CD14-positive monocyte (primary cell): ENCODE measurements at regions not wholly inside any gene's neighbourhood (a gene's known extent, or its start where the extent isn't known, plus 50 kb on each side); places are given as distances from the start of the nearest gene placed in this dataset.

Experiments used
- DNase-seq, 3 donors: peaks; one replicate each; pipeline ENCODE4 v3.0.0-alpha.2; 2011 to 2022
- H2AFZ ChIP-seq: 2 replicates; pipeline ENCODE4 v1.6.0; 2012; ENCODE audit warnings: mild to moderate bottlenecking, low read depth, low read length, inconsistent platforms; ENCODE audit not compliant: insufficient read depth, poor library complexity, severe bottlenecking
- H3K27ac ChIP-seq, 2 donors: 1 replicate in 1 of 2; 2 replicates in 1 of 2; pipeline ENCODE4 v1.5.1; 2012 to 2013; ENCODE audit warnings: low read length in 2 of 2, control low read depth in 1 of 2, inconsistent platforms in 1 of 2, low read depth in 1 of 2, mild to moderate bottlenecking in 1 of 2
- H3K27me3 ChIP-seq, 2 donors: one replicate each; pipeline versions ENCODE4 v1.6.0 to v1.6.1; 2011 to 2013; ENCODE audit warnings: low read length in 2 of 2; ENCODE audit not compliant: control insufficient read depth in 2 of 2, insufficient read depth in 2 of 2
- H3K36me3 ChIP-seq, 2 donors: replicated peaks in 1 of 2; 1 replicate in 1 of 2; 2 replicates in 1 of 2; pipeline versions ENCODE4 v1.5.1 to v1.6.1; 2012 to 2013; ENCODE audit warnings: low read length in 2 of 2, control low read depth in 1 of 2, inconsistent platforms in 1 of 2, mild to moderate bottlenecking in 1 of 2; ENCODE audit not compliant: insufficient read depth in 2 of 2, control insufficient read depth in 1 of 2
- H3K4me1 ChIP-seq, 2 donors: 1 replicate in 1 of 2; 2 replicates in 1 of 2; pipeline versions ENCODE4 v1.5.1 to v1.6.1; 2012 to 2013; ENCODE audit warnings: low read length in 2 of 2, control low read depth in 1 of 2, inconsistent platforms in 1 of 2, mild to moderate bottlenecking in 1 of 2, moderate library complexity in 1 of 2; ENCODE audit not compliant: insufficient read depth in 2 of 2, control insufficient read depth in 1 of 2
- H3K4me2 ChIP-seq: replicated peaks from 2 replicates; pipeline ENCODE3; 2012; ENCODE audit warnings: low read length, moderate library complexity, mild to moderate bottlenecking; ENCODE audit not compliant: poor library complexity, severe bottlenecking; ENCODE audit errors: extremely low read depth
- H3K4me3 ChIP-seq, 3 experiments: fragments of 200-600 bp in 1 of 3; sonication (generic) in 1 of 3; replicated peaks in 1 of 3; 1 replicate in 2 of 3; 2 replicates in 1 of 3; pipeline ENCODE4 v1.5.1; 2011 to 2013; ENCODE audit warnings: low read length in 3 of 3, mild to moderate bottlenecking in 3 of 3, control low read depth in 2 of 3, low read depth in 2 of 3, inconsistent platforms in 1 of 3, moderate library complexity in 1 of 3
- H3K79me2 ChIP-seq: 2 replicates; pipeline ENCODE4 v1.6.0; 2012; ENCODE audit warnings: mild to moderate bottlenecking, control low read depth, inconsistent platforms, low read length, moderate library complexity; ENCODE audit not compliant: insufficient read depth
- H3K9ac ChIP-seq: 2 replicates; pipeline ENCODE4 v1.6.0; 2017; ENCODE audit warnings: low read length, mild to moderate bottlenecking; ENCODE audit not compliant: insufficient read depth, poor library complexity, severe bottlenecking
- H3K9me3 ChIP-seq, 2 donors: replicated peaks in 1 of 2; 1 replicate in 1 of 2; 2 replicates in 1 of 2; pipeline versions ENCODE4 v1.5.1 to v1.6.1; 2012 to 2013; ENCODE audit warnings: low read length in 2 of 2, control low read depth in 1 of 2; ENCODE audit not compliant: control insufficient read depth in 1 of 2, insufficient read depth in 1 of 2
- H4K20me1 ChIP-seq: 2 replicates; pipeline ENCODE4 v1.6.0; 2012; ENCODE audit warnings: mild to moderate bottlenecking, low read length, control low read depth, moderate library complexity; ENCODE audit not compliant: insufficient read depth
- H3K27ac Mint-ChIP-seq, 7 donors: one replicate each; pipeline ENCODE4 v1.8.0; 2020; ENCODE audit warnings: mild to moderate bottlenecking in 7 of 7, mixed read lengths in 7 of 7, moderate library complexity in 6 of 7, inconsistent platforms in 2 of 7
- H3K27me3 Mint-ChIP-seq, 3 donors: one replicate each; pipeline ENCODE4 v1.8.0; 2021 to 2022; ENCODE audit warnings: low read depth in 3 of 3, mild to moderate bottlenecking in 3 of 3, mixed read lengths in 3 of 3, moderate library complexity in 3 of 3, inconsistent platforms in 1 of 3
- H3K36me3 Mint-ChIP-seq, 2 donors: one replicate each; pipeline ENCODE4 v1.8.0; 2020; ENCODE audit warnings: mixed read lengths in 2 of 2, inconsistent platforms in 1 of 2, mild to moderate bottlenecking in 1 of 2
- H3K4me1 Mint-ChIP-seq: one replicate; pipeline ENCODE4 v1.8.0; 2020; ENCODE audit warnings: mild to moderate bottlenecking, mixed read lengths
- H3K4me3 Mint-ChIP-seq, 2 donors: one replicate each; pipeline ENCODE4 v1.8.0; 2020; ENCODE audit warnings: mild to moderate bottlenecking in 2 of 2, mixed read lengths in 2 of 2, moderate library complexity in 1 of 2
- H3K9me3 Mint-ChIP-seq, 7 donors: one replicate each; pipeline ENCODE4 v1.8.0; 2020 to 2022; ENCODE audit warnings: mixed read lengths in 7 of 7, mild to moderate bottlenecking in 6 of 7, moderate library complexity in 6 of 7, inconsistent platforms in 2 of 7
- WGBS: methylation state at CpG from one replicate; pipeline ENCODE4 v1.1.5; 2013; ENCODE audit warnings: missing lambda C conversion rate; ENCODE audit not compliant: insufficient coverage; 5-methylcytosine and 5-hydroxymethylcytosine counted together
- intact Hi-C, 2 donors: fragments of 100-400 bp; cut with micrococcal nuclease; formaldehyde crosslinking; loops; one replicate each; pipeline versions ENCODE4 v1.15.0 to v1.15.1; 2023
- TF ChIP-seq, protein P1 (sequence below): fragments of 200-600 bp; IDR thresholded peaks from one replicate; pipeline ENCODE4 v1.8.0; 2022; ENCODE audit warnings: antibody characterized with exemption, mild to moderate bottlenecking

DNA sequence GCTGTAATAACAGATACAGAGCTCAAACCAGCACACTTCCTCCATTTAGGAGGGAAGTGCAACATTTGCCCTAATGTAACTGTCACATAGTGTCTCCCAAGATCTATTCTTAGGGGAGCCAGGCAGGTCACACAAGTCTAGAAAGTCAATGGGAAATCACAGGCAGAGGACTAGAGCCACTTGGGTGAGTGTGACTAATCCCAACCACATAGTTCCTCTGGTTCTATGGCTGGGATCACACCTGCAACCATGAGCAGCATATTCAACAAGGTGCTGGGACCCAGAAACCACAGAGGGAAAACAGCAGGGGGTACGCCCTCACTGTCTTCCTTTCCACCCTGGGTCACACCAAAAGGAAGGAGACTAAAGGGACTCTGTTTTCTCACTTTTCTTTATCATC is 66.8 kb upstream of the TACR3 start:
- Mint-ChIP-seq H3K36me3 (no peaks in the 10 kb centered on the region), H3K4me3 (no peak overlapping the region), H3K27me3 (no peaks in the 10 kb centered on the region), H3K4me1 (no peaks in the 10 kb centered on the region), H3K9me3 (peaks cover 7 to 27% (median 16%) of the 10 kb centered on the region in 7 donors), H3K27ac (no peak overlapping the region)
- Histone ChIP-seq H3K9me3 (peaks cover 19 to 32% of the 10 kb centered on the region in 2 donors), H3K9ac (no peak overlapping the region), H2AFZ (no peak overlapping the region), H3K4me3 (no peak overlapping the region), H3K4me1 (no peaks in the 10 kb centered on the region), H3K36me3 (no peaks in the 10 kb centered on the region), H4K20me1 (no peaks in the 10 kb centered on the region), H3K27me3 (no peaks in the 10 kb centered on the region), H3K4me2 (no peak overlapping the region), H3K79me2 (no peaks in the 10 kb centered on the region), H3K27ac (no peak overlapping the region)
- intact Hi-C loops = no loop called here
- TF ChIP-seq, protein P1, sequence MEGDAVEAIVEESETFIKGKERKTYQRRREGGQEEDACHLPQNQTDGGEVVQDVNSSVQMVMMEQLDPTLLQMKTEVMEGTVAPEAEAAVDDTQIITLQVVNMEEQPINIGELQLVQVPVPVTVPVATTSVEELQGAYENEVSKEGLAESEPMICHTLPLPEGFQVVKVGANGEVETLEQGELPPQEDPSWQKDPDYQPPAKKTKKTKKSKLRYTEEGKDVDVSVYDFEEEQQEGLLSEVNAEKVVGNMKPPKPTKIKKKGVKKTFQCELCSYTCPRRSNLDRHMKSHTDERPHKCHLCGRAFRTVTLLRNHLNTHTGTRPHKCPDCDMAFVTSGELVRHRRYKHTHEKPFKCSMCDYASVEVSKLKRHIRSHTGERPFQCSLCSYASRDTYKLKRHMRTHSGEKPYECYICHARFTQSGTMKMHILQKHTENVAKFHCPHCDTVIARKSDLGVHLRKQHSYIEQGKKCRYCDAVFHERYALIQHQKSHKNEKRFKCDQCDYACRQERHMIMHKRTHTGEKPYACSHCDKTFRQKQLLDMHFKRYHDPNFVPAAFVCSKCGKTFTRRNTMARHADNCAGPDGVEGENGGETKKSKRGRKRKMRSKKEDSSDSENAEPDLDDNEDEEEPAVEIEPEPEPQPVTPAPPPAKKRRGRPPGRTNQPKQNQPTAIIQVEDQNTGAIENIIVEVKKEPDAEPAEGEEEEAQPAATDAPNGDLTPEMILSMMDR = no peak
- DNase-seq = no peak
- WGBS = 70% methylated on average over 1 of the region's 1 CpG

GRCh38 chr4:103786014-103786413 is 66.2 kb upstream of the TACR3 start:
- H3K27ac Mint-ChIP-seq = no peak overlapping the region
- no peak overlapping the region for H3K27ac ChIP-seq
- H3K36me3 ChIP-seq = no peaks in the 10 kb centered on the region
- intact Hi-C loops = no loop called here
- H2AFZ ChIP-seq = no peak overlapping the region
- no peak overlapping the region for H3K4me3 ChIP-seq
- H3K4me2 ChIP-seq = no peak overlapping the region
- no peaks in the 10 kb centered on the region for H3K27me3 Mint-ChIP-seq
- no peaks in the 10 kb centered on the region for H3K36me3 Mint-ChIP-seq
- no peaks in the 10 kb centered on the region for H3K4me1 ChIP-seq
- peaks cover 19 to 32% of the 10 kb centered on the region in 2 donors for H3K9me3 ChIP-seq
- no peaks in the 10 kb centered on the region for H3K79me2 ChIP-seq
- H3K4me3 Mint-ChIP-seq = no peak overlapping the region
- H4K20me1 ChIP-seq = no peaks in the 10 kb centered on the region
- no peaks in the 10 kb centered on the region for H3K4me1 Mint-ChIP-seq
- no peak overlapping the region for H3K9ac ChIP-seq
- WGBS = no CpG with 5 or more reads among the region's 2 CpGs
- H3K9me3 Mint-ChIP-seq = peaks cover 7 to 27% (median 16%) of the 10 kb centered on the region in 7 donors
- no peak for DNase-seq
- TF ChIP-seq, protein P1 = no peak
- no peaks in the 10 kb centered on the region for H3K27me3 ChIP-seq
